Neuron (in vitro differentiated cells): ENCODE measurements at regions not wholly inside any gene's neighbourhood (a gene's known extent, or its start where the extent isn't known, plus 50 kb on each side); places are given as distances from the start of the nearest gene placed in this dataset.
"Not testable (repeated sequence)": the region's sequence is repeated elsewhere in the genome, so short reads cannot be mapped to it uniquely, and the experiment has no call there.

Experiments used
- H2AFZ ChIP-seq: one replicate; pipeline ENCODE4 v1.6.1; 2013; ENCODE audit warnings: low read depth, mild to moderate bottlenecking, inconsistent platforms, low read length, moderate library complexity
- H3K27me3 ChIP-seq: one replicate; pipeline ENCODE4 v1.6.1; 2013; ENCODE audit warnings: low read length; ENCODE audit not compliant: insufficient read depth
- H3K36me3 ChIP-seq: one replicate; pipeline ENCODE4 v1.6.1; 2013; ENCODE audit warnings: low read length; ENCODE audit not compliant: insufficient read depth
- H3K4me1 ChIP-seq: one replicate; pipeline ENCODE4 v1.6.1; 2013; ENCODE audit warnings: low read length; ENCODE audit not compliant: insufficient read depth
- H3K4me3 ChIP-seq: 2 replicates; pipeline ENCODE4 v1.5.1; 2013; ENCODE audit warnings: mild to moderate bottlenecking, low read length, moderate library complexity
- H3K9me3 ChIP-seq: one replicate; pipeline ENCODE4 v1.6.1; 2013; ENCODE audit warnings: low read length

- Histone ChIP-seq H3K4me3 (no peak overlapping the region), H3K36me3 (no peaks in the 10 kb centered on the region), H2AFZ (no peak overlapping the region), H3K4me1 (peaks cover 7% of the 10 kb centered on the region), H3K27me3 (no peaks in the 10 kb centered on the region), H3K9me3 (no peaks in the 10 kb centered on the region)
These were observed 179.7 kb upstream of the ST6GALNAC5 start for GRCh38 chr1:76687307-76688175.

GRCh38 chr1:76690766-76691165 lies 176.5 kb upstream of the ST6GALNAC5 start:
- peaks cover 3% of the 10 kb centered on the region for H3K9me3 ChIP-seq
- H3K27me3 ChIP-seq = no peaks in the 10 kb centered on the region
- peaks cover 15% of the 10 kb centered on the region for H3K4me1 ChIP-seq
- H3K4me3 ChIP-seq = no peak overlapping the region
- H2AFZ ChIP-seq = peak overlapping the region; percentile 14
- H3K36me3 ChIP-seq = no peaks in the 10 kb centered on the region

GRCh38 chr1:76695535-76695934 lies 171.7 kb upstream of the ST6GALNAC5 start:
- Histone ChIP-seq H3K4me1 (peaks cover 15% of the 10 kb centered on the region), H3K4me3 (no peak overlapping the region), H3K9me3 (peaks cover 3% of the 10 kb centered on the region), H3K36me3 (no peaks in the 10 kb centered on the region), H3K27me3 (no peaks in the 10 kb centered on the region), H2AFZ (no peak overlapping the region)

GRCh38 chr1:76697361-76697760 lies 169.9 kb upstream of the ST6GALNAC5 start:
- peaks cover 10% of the 10 kb centered on the region for H3K4me1 ChIP-seq

GRCh38 chr1:76699646-76700045 lies 167.6 kb upstream of the ST6GALNAC5 start:
- H3K27me3 ChIP-seq, H3K9me3 ChIP-seq, H3K4me1 ChIP-seq, H3K4me3 ChIP-seq, H2AFZ ChIP-seq, H3K36me3 ChIP-seq: not testable (repeated sequence)

More at GRCh38 chr1:76697361-76697760, 169.9 kb upstream of the ST6GALNAC5 start:
- no peak overlapping the region for H3K4me3 ChIP-seq
- no peaks in the 10 kb centered on the region for H3K27me3 ChIP-seq
- H2AFZ ChIP-seq = no peak overlapping the region
- H3K36me3 ChIP-seq = no peaks in the 10 kb centered on the region
- peaks cover 3% of the 10 kb centered on the region for H3K9me3 ChIP-seq

GRCh38 chr1:76700200-76700599 lies 167.1 kb upstream of the ST6GALNAC5 start:
- not testable (repeated sequence) for H3K9me3 ChIP-seq, H3K27me3 ChIP-seq, H3K4me3 ChIP-seq, H2AFZ ChIP-seq, H3K36me3 ChIP-seq, H3K4me1 ChIP-seq

- Histone ChIP-seq H3K9me3 (no peaks in the 10 kb centered on the region), H3K27me3 (no peaks in the 10 kb centered on the region), H3K4me3 (no peak overlapping the region), H3K36me3 (no peaks in the 10 kb centered on the region), H2AFZ (no peak overlapping the region), H3K4me1 (no peaks in the 10 kb centered on the region)
These were observed 161.7 kb upstream of the ST6GALNAC5 start for GRCh38 chr1:76705560-76705959.

- Histone ChIP-seq H3K36me3 (no peaks in the 10 kb centered on the region), H3K9me3 (no peaks in the 10 kb centered on the region), H3K4me1 (no peaks in the 10 kb centered on the region), H3K4me3 (no peak overlapping the region), H2AFZ (no peak overlapping the region), H3K27me3 (no peaks in the 10 kb centered on the region)
These were observed 153.7 kb upstream of the ST6GALNAC5 start for GRCh38 chr1:76713535-76713934.

- H3K4me3 ChIP-seq = no peak overlapping the region
- H3K27me3 ChIP-seq = no peaks in the 10 kb centered on the region
- H3K36me3 ChIP-seq = no peaks in the 10 kb centered on the region
- no peaks in the 10 kb centered on the region for H3K9me3 ChIP-seq
- H2AFZ ChIP-seq = no peak overlapping the region
- H3K4me1 ChIP-seq = no peaks in the 10 kb centered on the region
These were observed 151.8 kb upstream of the ST6GALNAC5 start for GRCh38 chr1:76715474-76715873.

GRCh38 chr1:76723949-76724348 lies 143.3 kb upstream of the ST6GALNAC5 start:
- Histone ChIP-seq H2AFZ (no peak overlapping the region), H3K36me3 (no peaks in the 10 kb centered on the region), H3K27me3 (no peaks in the 10 kb centered on the region), H3K4me3 (no peak overlapping the region), H3K9me3 (no peaks in the 10 kb centered on the region), H3K4me1 (no peaks in the 10 kb centered on the region)

GRCh38 chr1:76724816-76725215 lies 142.5 kb upstream of the ST6GALNAC5 start:
- H3K36me3 ChIP-seq = no peaks in the 10 kb centered on the region
- no peaks in the 10 kb centered on the region for H3K27me3 ChIP-seq
- H3K4me3 ChIP-seq = no peak overlapping the region
- H3K4me1 ChIP-seq = no peaks in the 10 kb centered on the region
- no peak overlapping the region for H2AFZ ChIP-seq
- no peaks in the 10 kb centered on the region for H3K9me3 ChIP-seq

- no peaks in the 10 kb centered on the region for H3K4me1 ChIP-seq
- no peaks in the 10 kb centered on the region for H3K27me3 ChIP-seq
- no peak overlapping the region for H2AFZ ChIP-seq
- no peaks in the 10 kb centered on the region for H3K36me3 ChIP-seq
- no peak overlapping the region for H3K4me3 ChIP-seq
- H3K9me3 ChIP-seq = no peaks in the 10 kb centered on the region
These were observed 141.2 kb upstream of the ST6GALNAC5 start for GRCh38 chr1:76725864-76726619.

GRCh38 chr1:76727520-76727919 lies 139.8 kb upstream of the ST6GALNAC5 start:
- H3K4me1 ChIP-seq = no peaks in the 10 kb centered on the region
- H3K9me3 ChIP-seq = no peaks in the 10 kb centered on the region
- no peaks in the 10 kb centered on the region for H3K27me3 ChIP-seq
- H2AFZ ChIP-seq = no peak overlapping the region
- no peaks in the 10 kb centered on the region for H3K36me3 ChIP-seq
- H3K4me3 ChIP-seq = no peak overlapping the region
